Adrenal gland (tissue), 9 donors: ENCODE measurements at regions not wholly inside any gene's neighbourhood (a gene's known extent, or its start where the extent isn't known, plus 50 kb on each side); places are given as distances from the start of the nearest gene placed in this dataset.

Source experiments
- DNase-seq, 7 donors: peaks; one replicate each; pipeline ENCODE4 v3.0.0-alpha.2; 2019 to 2020
- H3K27ac ChIP-seq, 5 donors: fragments of 200-600 bp; sonication (generic) in 4 of 5; 1 replicate in 3 of 5; 2 replicates in 2 of 5; pipeline versions ENCODE4 v1.5.1 to v1.8.0; 2016 to 2020; ENCODE audit warnings: mild to moderate bottlenecking in 1 of 5
- H3K27me3 ChIP-seq: fragments of 200-600 bp; 2 replicates; pipeline ENCODE4 v1.8.0; 2021
- H3K36me3 ChIP-seq, 2 donors: fragments of 200-600 bp; replicated peaks in 1 of 2; 1 replicate in 1 of 2; 2 replicates in 1 of 2; pipeline versions ENCODE4 v1.5.1 to v1.8.0; 2018 to 2022
- H3K4me1 ChIP-seq, 2 donors: fragments of 200-600 bp; replicated peaks in 1 of 2; 1 replicate in 1 of 2; 2 replicates in 1 of 2; pipeline versions ENCODE4 v1.5.1 to v1.8.0; 2018 to 2021
- H3K4me3 ChIP-seq, 4 donors: fragments of 200-600 bp; sonication (generic) in 3 of 4; one replicate each; pipeline ENCODE4 v1.5.1; 2016 to 2018
- H3K9me3 ChIP-seq, 3 donors: fragments of 200-600 bp; sonication (generic) in 1 of 3; replicated peaks in 1 of 3; 1 replicate in 2 of 3; 2 replicates in 1 of 3; pipeline versions ENCODE4 v1.5.1 to v1.8.0; 2016 to 2021
- POLR2A ChIP-seq, 2 donors: fragments of 450-650 bp; IDR thresholded peaks; one replicate each; pipeline ENCODE4 v1.6.1; 2017; ENCODE audit warnings: antibody characterized with exemption in 2 of 2, mild to moderate bottlenecking in 2 of 2, moderate library complexity in 1 of 2
- WGBS, 4 donors: extraction: QIAGEN DNeasy Blood & Tissue Kit in 2 of 4; methylation state at CpG; one replicate each; pipeline versions ENCODE4 v1.1.5 to v1.1.7; 2013 to 2017; 5-methylcytosine and 5-hydroxymethylcytosine counted together
- intact Hi-C, 2 donors: fragments of 100-400 bp; cut with DNase I; formaldehyde crosslinking; loops; one replicate each; pipeline versions ENCODE4 v1.14.1 to v1.15.0; 2022 to 2023
- TF ChIP-seq, protein P1 (sequence below), 6 experiments: fragments of 450-650 bp in 4 of 6; fragments of 200-600 bp in 2 of 6; sonication (generic) in 1 of 6; IDR thresholded peaks; 1 replicate in 5 of 6; 2 replicates in 1 of 6; pipeline versions ENCODE4 v1.5.1 to v1.8.0; 2016 to 2021; ENCODE audit warnings: antibody characterized with exemption in 6 of 6, mild to moderate bottlenecking in 2 of 6, moderate library complexity in 1 of 6
- donor health status: healthy with polysubstance abuse.
- donor health status: Bipolar disorder and iron deficiency.
- donor health status: DM: yes; HTN: yes; CAD: no.
- donor health status: DM: no; HTN: no; CAD: no.
- donor health status: DM: no; HTN: no; CAD: no.

DNA sequence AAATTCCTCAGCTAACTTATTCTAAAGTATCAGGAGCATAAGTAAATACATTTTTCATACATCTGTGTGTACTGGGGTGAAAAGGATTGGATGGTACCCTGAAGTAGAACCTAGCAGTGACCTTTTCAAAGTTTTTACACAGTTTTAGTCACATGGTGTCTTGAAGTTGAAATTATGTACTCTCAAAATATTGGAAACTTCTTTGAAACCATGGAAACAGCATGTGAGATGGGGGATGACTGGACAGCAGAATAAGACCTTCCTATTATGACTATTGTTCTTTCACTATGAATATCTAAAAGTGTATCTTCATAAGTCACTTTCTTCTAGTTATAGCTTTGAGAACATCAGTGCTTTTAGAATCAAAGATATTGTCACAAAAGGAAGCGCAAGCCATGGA lies 301.5 kb upstream of the ELAVL2 start:
- Histone ChIP-seq H3K4me3 (no peak overlapping the region), H3K27me3 (no peaks in the 10 kb centered on the region), H3K4me1 (no peaks in the 10 kb centered on the region), H3K36me3 (no peaks in the 10 kb centered on the region), H3K9me3 (no peaks in the 10 kb centered on the region), H3K27ac (no peak overlapping the region)
- no peak for DNase-seq
- intact Hi-C loops: no loop called here
- WGBS, 4 donors: 89 to 96% (median 94%) methylated on average over 1 of the region's 1 CpG
- TF ChIP-seq, protein P1, sequence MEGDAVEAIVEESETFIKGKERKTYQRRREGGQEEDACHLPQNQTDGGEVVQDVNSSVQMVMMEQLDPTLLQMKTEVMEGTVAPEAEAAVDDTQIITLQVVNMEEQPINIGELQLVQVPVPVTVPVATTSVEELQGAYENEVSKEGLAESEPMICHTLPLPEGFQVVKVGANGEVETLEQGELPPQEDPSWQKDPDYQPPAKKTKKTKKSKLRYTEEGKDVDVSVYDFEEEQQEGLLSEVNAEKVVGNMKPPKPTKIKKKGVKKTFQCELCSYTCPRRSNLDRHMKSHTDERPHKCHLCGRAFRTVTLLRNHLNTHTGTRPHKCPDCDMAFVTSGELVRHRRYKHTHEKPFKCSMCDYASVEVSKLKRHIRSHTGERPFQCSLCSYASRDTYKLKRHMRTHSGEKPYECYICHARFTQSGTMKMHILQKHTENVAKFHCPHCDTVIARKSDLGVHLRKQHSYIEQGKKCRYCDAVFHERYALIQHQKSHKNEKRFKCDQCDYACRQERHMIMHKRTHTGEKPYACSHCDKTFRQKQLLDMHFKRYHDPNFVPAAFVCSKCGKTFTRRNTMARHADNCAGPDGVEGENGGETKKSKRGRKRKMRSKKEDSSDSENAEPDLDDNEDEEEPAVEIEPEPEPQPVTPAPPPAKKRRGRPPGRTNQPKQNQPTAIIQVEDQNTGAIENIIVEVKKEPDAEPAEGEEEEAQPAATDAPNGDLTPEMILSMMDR (IDR thresholded peaks at IDR 0.05): no peak
- TF ChIP-seq POLR2A (IDR thresholded peaks at IDR 0.05): no peak

DNA sequence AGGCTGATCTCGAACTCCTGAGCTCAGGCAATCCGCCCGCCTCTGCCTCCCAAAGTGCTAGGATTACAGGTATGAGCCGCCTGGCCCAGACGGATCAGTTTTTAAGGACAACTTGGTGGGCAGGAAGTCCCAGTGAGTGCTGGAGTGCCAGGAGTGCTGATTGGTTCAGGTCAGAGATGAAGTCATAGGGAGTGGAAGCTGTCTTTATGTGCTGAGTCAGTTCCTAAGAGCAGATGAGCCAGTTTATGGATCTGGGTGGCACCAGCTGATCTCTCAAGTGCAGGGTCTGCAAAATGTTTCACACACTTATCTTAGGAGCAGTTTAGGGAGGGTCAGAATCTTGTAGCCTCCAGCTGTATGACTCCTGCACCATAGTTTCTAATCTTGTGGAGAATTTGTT lies 292.1 kb upstream of the ELAVL2 start:
- Histone ChIP-seq H3K27me3 (no peaks in the 10 kb centered on the region), H3K27ac (no peak overlapping the region), H3K4me1 (no peaks in the 10 kb centered on the region), H3K36me3 (no peaks in the 10 kb centered on the region), H3K9me3 (no peaks in the 10 kb centered on the region), H3K4me3 (no peak overlapping the region)
- intact Hi-C loops: no loop called here
- DNase-seq: no peak
- no peak for TF ChIP-seq POLR2A (IDR thresholded peaks at IDR 0.05)
- TF ChIP-seq, protein P1 (IDR thresholded peaks at IDR 0.05): no peak
- WGBS, 4 donors: 69 to 80% (median 76%) methylated on average over 5 of the region's 5 CpGs

DNA sequence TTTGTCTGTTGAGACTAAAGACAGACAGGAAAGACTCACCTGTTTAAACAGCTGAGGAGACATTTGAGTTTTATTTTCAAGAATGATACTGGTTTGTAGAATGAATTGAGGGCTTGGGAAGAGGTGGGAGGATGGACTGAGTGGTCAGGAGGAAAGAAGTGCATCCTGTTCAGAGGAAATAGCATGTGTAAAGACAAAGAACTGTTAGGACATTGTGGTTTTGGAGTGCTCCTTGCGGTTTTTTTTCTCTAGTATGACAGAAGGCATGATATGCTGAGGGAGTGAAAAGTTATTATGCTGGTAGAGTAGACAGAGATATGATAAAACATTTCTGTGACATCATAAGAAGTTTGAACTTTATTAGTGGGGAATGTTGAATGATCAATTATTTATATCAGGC lies 270.7 kb upstream of the ELAVL2 start:
- H3K4me1 ChIP-seq: no peaks in the 10 kb centered on the region
- no peaks in the 10 kb centered on the region for H3K9me3 ChIP-seq
- no peak for TF ChIP-seq POLR2A (IDR thresholded peaks at IDR 0.05)
- TF ChIP-seq, protein P1 (IDR thresholded peaks at IDR 0.05): no peak
- WGBS, 4 donors: 58 to 74% (median 74%) methylated on average over 1 of the region's 1 CpG
- H3K4me3 ChIP-seq: no peak overlapping the region
- H3K36me3 ChIP-seq: no peaks in the 10 kb centered on the region
- no peak for DNase-seq
- no peaks in the 10 kb centered on the region for H3K27me3 ChIP-seq
- no peak overlapping the region for H3K27ac ChIP-seq
- intact Hi-C loops: no loop called here

DNA sequence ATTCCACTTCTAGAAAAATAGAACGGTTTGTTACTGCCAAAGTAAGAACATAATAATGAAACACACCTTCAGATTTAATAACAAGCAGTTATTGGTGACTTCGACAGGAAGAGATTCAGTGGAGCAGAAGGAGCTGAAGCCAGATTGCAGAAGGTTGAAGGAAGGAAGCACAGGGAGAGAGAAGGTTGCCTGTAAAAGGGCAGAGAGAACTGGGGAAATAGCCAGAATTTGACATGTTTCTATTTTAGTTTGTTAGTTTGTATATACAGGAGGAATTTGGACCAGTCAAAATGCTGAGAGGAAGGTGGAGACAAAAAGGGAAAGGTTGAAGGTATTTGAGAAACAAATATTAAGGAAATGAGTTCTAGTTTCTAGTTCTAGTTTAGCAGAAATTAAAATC lies 269.2 kb upstream of the ELAVL2 start:
- Histone ChIP-seq H3K4me1 (no peaks in the 10 kb centered on the region), H3K27me3 (no peaks in the 10 kb centered on the region), H3K36me3 (no peaks in the 10 kb centered on the region), H3K4me3 (no peak overlapping the region), H3K27ac (no peak overlapping the region), H3K9me3 (no peaks in the 10 kb centered on the region)
- no peak for TF ChIP-seq POLR2A (IDR thresholded peaks at IDR 0.05)
- TF ChIP-seq, protein P1 (IDR thresholded peaks at IDR 0.05): no peak
- no peak for DNase-seq
- WGBS, 4 donors: 69 to 74% (median 74%) methylated on average over 2 of the region's 2 CpGs
- intact Hi-C loops: no loop called here
